Iris pigment epithelial cell (primary cell): ENCODE measurements at regions not wholly inside any gene's neighbourhood (a gene's known extent, or its start where the extent isn't known, plus 50 kb on each side); places are given as distances from the start of the nearest gene placed in this dataset.

Source experiments
- DNase-seq: peaks from one replicate; pipeline ENCODE4 v3.0.0-alpha.2; 2011; ENCODE audit warnings: low read depth

GRCh38 chr5:8393240-8393639 is 524.3 kb downstream of the MTRR start:
- no peak for DNase-seq

DNA sequence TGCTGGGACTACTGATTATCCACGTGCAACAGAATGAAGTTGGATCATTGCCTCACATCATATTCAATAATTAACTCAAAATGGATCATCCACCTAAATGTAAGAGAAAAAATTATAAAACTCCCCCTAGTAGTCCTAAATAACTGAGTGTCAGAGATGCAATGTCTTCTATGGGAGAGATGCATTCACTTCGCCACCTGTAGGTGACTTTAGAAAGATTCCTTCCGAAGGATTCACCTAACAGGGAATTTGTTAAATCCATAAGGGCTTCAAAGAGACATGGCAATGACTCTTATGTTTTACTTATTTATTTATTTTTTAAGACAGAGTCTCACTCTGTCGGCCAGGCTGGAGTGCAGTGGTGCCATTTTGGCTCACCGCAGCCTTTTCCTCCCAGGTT is 526.0 kb downstream of the MTRR start:
- DNase-seq = no peak

DNA sequence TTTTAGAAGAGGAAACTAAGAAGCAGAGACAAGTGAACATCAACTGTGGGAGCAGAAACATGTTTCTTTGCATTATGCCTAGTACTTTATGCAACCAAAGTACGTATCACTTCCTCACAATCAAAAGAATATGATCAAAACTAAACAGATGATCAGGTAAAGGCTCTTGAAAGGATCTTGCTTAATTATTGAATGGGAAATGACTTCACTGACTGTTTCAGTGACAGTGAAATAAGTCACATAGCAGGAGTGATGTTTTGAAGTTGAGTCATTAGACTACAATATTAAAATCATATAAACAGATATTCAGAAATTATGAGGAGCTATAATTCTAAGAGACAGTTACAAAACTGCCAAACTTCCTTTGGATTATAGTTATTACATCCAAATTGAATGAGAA is 527.3 kb downstream of the MTRR start:
- no peak for DNase-seq

- peak; percentile 11 for DNase-seq
Observed at GRCh38 chr5:8396756-8397155, 527.8 kb downstream of the MTRR start.

GRCh38 chr5:8399471-8399870 is 530.5 kb downstream of the MTRR start:
- DNase-seq = no peak

DNA sequence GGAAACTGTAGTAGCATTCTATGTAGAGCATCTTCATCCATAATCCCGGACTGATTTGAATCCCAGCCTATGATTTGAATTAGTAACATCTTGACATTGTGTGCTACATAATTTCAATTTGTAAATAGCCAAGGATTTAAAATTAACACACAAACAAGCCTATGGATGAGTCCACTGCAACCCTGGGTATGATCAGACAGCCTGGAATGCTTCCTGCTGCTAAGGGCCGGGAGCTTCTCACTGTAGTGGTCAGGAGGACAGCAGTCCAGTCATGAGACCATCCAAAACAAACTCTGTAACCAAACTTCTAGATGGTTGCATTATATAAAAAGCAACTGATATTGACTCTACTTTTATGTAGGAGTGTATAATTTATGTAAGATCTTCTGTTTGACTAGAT is 539.3 kb downstream of the MTRR start:
- DNase-seq = no peak

GRCh38 chr5:8410618-8411017 is 541.7 kb downstream of the MTRR start:
- DNase-seq = no peak

DNA sequence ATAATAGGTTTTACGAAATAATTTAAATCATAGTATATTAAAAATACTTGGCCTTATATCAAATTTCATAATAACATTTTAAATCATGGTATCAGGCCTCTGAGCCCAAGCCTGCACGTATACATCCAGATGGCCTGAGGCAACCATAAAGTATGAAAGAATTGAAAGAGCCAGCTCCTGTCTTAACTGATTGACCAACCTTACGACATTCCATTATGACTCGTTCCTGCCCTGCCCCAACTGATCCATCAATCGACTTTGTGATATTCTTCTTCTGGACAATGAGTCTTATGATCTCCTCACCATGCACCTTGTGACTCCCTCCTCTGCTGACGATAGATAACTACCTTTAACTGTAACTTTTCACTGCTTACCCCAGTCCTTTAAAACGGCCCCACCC is 545.0 kb downstream of the MTRR start:
- no peak for DNase-seq

DNA sequence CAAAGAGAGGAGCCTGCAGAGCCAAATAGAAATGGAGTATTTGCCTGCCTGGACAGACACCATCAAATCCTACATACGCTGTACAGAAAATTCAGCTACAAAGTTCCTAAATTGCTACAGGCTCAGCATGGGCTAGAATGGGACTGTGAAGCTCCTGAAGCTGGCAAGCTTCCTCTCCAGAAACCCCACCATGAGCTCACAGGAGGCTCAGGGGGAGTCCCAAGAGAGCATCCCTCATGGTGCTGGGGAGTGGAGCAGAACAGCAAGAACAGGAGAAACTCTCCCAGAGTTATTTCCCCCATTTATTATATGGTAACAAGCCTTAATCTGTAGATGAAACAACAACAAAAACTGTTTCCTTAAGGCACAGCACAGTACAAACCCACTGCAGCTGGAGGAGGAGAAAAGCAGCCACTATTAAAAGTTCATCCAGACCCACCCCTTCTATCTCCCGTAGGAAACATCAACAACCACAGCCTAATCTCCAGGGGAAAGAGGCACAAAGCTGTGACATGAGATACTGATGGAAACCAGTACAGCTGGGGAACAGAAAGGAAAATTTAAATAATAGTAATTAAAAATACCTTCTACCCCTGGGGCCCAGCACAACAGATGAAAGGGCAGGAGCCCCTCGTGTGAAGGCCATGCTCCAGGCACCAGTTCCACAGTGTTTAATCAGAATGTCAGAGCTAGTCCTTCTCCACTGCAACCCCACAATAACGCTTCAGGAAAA is 548.5 kb downstream of the MTRR start:
- DNase-seq = no peak

GRCh38 chr5:8418049-8418426 is 549.1 kb downstream of the MTRR start:
- no peak for DNase-seq

DNA sequence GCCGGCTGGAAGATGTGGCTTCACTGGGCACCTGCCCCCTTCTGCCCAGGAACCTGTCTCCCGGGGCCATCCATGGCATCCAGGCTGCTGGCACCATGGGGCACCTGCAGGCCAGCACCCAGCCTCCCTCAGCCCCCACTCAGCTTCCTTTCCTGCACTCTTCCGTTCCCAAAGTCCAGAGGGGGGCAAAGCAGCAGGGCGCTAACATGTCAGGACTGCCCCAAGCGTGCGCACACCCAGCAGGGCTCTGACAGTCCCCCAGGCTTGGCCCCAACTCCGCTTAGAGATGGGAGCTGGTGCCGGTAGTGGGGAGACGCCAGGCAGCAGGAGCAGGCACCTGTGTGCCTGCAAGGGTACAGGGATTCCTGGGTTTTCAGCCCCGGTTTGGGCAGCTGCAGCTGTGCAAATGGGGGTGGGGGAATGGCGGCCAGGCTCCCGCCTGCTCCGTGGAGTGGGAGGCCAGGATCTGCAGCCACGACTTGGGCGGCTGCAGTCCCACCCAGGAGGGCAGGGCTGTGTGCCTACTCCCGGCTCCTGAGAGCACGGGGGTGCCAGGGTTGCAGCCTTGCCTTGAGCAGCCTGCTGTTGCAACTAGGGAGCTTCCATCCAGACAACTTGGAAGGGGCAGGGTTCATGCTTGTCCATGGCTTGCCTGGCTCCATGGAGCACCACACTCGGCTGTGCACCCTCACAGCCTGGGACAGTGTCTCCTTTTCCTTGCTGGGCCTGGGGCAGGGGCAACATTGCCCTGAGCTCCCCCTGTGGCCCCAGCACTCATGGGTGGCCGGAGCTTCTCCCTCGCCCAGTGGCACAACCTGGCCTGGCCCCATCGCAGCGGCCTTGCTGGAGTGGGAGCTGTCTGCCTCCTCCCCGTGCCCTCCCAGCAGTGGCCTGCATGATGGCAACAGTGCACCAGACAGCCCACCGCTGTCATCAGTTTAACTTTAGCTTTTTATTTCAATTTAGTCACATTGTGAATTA is 561.1 kb downstream of the MTRR start:
- no peak for DNase-seq

- no peak for DNase-seq
Observed at GRCh38 chr5:8434501-8434900, 565.6 kb downstream of the MTRR start.

- no peak for DNase-seq
Observed at GRCh38 chr5:8436924-8437323, 568.0 kb downstream of the MTRR start.

DNA sequence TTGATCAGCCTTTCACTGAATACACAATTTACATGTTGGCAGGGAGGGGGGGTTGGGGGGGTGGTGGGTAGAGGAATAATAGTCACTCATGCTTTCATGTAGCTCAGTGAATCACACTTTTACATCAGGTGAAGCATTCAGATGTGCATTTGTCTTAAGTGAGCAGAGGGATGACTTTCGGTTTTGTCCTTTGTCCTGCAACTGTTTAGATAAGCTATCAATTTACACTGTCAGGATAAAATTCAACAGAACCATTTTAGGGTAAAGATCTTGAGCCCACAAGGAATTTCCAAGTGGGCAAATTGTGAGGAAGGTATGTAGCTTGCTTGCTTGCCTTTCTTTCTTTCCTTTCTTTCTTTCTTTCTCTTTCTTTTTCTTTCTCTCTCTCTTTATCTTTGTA is 576.2 kb downstream of the MTRR start:
- DNase-seq = no peak

- no peak for DNase-seq
Observed at GRCh38 chr5:8446179-8446578, 577.2 kb downstream of the MTRR start.

DNA sequence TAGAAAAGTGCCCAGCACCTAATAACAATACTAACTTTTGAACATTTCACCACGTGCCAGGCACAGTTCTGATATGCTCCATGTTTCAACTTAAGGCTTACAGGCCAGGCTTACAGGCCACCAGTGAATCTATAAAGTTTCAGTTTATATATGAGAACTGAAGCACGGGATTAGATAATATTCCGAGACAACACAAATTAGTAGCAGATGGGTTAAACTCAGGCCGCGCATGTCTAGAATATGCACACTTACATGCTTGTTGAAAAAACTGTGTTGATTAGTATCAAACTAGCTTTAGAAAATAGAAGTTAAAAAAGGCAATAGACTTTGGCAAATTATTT is 587.9 kb downstream of the MTRR start:
- no peak for DNase-seq

DNA sequence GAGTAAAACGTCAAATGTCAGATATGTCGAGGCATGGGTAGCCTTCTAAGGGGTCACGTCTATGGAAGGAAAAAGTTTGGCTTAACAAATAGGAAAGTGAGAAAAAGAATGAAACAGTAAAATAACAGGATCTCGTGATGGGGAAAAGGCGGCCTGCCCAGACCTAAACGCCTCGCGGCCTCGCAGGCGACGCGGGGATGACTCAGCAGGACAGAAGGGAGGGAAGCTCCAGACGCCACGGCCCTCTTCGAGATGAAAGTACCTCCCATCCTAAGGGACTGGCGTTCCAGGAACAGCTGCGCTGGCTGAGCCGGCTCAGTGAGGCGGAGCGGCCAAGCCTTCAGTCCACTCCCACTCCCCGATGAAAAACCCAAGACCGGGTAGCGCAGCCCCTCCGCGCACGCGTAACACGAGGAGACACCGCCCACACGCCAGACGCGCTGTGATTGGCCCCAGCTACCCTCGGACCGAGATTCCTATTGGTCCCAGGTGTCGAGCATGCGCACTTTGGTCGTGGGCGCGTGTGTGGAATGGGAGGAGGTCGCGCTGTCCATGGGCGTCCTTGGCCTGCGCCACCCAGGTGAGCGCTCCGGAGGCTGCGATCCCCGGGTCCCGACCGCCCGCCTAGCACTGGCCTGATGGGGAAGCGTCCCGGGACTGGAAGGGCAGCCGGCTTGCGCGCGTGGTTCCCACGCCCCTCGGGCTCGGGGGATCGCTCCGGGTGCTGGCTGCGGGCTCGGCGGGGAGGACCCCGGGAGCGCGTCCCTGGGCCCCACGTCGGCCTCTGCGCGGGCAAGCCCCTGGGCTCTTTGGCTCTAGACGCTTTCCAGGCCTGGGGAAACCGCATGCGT is 588.5 kb downstream of the MTRR start:
- peak; percentile 97 for DNase-seq

GRCh38 chr5:8458038-8458383 is 589.1 kb downstream of the MTRR start:
- DNase-seq = peak; percentile 28

DNA sequence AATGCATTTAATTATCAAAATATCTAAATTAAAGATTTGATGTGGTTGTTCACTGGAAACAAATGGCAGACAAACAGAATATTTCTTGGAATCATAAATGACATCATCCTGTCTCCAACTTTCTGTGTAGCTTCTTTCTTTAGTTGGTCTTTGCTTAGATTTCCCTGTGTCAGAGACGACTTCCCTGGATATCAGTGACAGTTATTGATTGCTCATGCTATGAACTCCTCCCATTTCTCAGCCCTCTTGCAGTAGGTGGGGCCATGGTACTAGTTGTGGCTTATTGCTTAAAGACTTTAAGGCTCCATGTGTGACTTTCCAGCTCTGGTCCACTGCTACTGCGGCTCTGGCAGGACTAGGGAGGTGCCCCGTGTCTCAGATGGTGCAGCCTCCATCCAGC is 592.6 kb downstream of the MTRR start:
- DNase-seq = no peak

DNA sequence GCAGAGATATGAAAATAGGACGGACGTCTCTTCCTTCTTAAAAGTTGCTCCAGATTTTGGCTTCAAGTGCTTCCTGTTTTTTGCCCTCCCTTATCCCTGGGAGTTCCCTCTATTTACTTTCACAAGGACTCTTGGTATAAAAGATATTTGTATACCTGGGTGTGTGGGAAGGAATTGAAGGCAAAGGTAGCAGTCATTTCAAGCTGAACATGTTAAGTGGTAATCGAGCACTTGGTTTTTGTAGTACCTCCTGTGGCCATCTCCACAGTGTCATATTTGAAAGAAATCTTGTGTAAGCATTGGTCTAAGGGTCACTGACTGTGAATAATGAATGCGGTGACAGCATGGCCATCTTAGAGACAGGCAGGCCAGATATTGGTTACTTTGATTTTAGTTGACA is 593.6 kb downstream of the MTRR start:
- no peak for DNase-seq

DNA sequence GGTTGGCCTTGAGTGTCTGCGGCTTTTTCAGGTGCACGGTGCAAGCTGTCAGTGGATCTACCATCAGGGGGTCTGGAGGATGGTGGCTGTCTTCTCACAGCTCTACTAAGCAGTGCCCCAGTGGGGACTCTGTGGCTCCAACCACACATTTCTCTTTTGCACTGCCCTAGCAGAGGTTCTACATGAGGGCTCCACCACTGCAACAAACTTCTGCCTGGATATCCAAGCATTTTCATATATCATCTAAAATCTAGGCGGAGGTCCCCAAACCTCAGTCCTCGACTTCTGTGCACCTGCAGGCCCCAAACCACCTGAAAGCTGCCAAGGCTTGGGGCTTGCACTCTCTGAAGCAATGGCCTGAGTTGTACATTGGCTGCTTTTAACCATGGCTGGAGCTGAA is 601.5 kb downstream of the MTRR start:
- DNase-seq = no peak

- DNase-seq = peak; percentile 5
Observed at GRCh38 chr5:8471581-8471980, 602.6 kb downstream of the MTRR start.

GRCh38 chr5:8473016-8473415 is 604.1 kb downstream of the MTRR start:
- DNase-seq = no peak
